ENCODE measurements at regions not wholly inside any gene's neighbourhood (a gene's known extent, or its start where the extent isn't known, plus 50 kb on each side); places are given as distances from the start of the nearest gene placed in this dataset.

DNA sequence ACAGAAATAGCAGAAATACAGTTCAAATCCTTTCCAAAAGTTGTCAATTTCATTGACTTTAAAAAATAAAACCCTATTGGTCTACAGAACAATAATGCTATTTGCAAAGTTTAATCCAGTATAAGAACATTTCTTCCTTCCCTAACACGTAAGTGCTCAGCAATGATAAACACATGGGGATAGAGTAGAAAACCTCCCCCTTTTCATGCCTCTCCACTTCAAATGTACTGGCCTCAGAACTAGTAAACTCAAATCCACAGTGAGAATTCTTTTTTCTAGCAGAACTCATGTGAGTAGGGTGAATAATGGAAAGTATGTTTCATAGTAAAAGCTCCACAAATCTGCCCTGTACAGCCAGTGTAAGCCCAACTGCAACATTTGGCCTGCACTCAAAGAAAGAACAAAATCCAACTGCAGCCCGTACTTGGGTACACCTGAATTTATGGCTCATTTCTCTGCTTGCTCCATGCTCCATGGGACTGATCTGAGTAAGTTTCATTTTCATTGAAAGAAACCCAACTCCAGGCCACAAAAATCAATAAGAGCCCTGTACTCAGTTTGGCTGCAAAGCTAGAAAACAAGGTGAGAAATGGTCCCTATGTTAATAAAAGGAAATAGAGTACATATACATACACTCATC is 115.0 kb upstream of the RMDN2 start:
- DNase-seq, result no peak

GRCh38 chr2:37812414-37812813 is 112.7 kb upstream of the RMDN2 start:
- DNase-seq, result no peak

DNA sequence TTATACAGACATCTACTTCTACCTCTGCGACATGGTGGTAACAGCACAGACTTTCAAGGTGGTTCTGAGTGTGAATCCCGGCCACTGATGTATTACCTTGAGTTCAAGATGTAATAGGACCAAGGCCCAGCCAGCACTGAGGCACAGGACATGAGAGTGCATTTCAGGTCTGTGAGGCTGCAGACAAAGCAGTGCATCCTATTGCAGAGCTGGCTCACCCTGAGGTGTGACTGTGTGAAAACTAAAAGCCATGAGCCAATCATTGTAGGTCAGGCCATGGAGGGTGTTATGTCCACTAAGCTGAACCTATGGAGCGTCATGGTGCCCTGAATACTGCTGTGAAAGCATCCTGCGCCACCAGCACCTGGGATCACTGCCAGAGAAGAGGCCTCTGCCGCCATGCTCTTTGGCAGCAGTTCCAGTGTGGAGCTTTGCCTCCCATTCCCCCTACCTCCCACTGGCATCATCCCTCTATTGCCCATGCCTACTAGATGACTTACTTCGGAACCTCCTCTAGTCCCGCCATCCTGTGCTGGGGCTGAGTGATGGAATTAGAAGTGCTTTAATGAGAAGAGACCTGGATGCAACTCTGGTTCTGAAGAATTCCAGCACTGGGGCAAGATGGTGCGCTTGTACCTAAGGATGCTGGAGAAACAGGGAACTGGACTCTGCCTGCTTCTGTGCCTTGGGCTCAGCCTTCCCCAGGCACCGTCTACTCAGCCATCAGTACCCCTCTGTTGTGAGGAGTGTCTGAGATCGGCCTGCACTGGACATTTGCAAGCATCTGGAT is 112.0 kb upstream of the RMDN2 start:
- no peak for DNase-seq

DNA sequence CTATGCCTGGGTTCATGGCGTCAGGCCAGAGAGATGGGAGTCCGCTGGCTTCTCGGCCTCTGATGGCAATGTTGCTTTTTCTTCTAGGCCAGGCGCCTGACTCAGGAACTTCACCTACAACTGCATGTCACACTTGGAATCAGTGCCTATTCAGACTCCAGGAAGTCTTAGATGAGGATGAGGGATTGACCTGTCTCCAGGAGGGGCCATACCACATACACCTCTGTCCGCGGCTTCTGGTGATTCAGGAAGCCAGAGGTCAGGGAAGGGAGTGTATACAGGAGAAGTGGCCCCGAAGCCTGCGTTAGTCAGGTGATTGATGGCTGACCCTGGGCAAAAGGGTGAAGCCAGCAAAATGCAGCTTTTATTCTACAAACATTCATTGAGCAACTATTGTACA is 109.1 kb upstream of the RMDN2 start:
- DNase-seq, result no peak

GRCh38 chr2:37816686-37817085 is 108.4 kb upstream of the RMDN2 start:
- DNase-seq, result no peak

DNA sequence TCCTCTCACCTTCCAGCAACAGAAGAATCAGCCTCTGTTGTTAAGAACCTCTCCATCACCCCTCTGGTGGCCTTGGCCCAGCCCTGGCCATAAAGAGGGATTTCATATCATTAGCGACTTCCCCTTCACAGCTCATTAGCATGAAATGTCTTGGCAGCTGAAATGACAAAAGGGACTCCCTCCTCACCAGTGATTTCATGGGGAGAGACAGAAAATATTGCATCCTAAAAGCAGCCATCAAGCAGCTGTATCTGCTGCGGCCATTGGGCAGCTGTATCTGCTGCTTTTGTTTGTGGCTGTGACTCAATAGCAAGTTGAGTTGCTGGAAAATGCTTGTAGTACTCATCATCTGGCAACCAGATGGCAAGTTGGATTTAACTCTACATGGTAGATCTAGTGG is 105.9 kb upstream of the RMDN2 start:
- no peak for DNase-seq

- no peak for DNase-seq
Observed at GRCh38 chr2:37820471-37820986, 104.6 kb upstream of the RMDN2 start.

- DNase-seq, result no peak
Observed at GRCh38 chr2:37825586-37825985, 99.5 kb upstream of the RMDN2 start.

DNA sequence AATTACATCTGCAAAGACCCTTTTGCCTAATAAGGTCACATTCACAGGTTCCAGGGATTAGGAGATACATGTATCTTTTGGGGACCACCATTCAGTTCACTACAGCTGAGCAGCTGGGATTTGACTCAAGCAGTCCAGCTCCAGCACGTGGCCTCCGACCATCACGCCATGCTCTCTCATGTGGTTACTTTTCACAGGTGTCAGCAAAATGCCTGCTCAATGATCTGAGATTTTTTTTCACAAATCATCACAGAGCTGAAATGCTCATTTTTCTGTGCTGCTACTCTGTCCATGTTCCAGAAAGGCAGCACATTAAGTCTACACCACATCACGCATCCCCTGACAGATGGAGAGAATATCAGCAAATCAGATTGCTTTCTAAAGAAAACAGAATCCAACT is 98.5 kb upstream of the RMDN2 start:
- DNase-seq, result no peak

GRCh38 chr2:37827455-37827854 is 97.6 kb upstream of the RMDN2 start:
- no peak for DNase-seq

GRCh38 chr2:37827911-37828511 is 97.1 kb upstream of the RMDN2 start:
- DNase-seq, result no peak

DNA sequence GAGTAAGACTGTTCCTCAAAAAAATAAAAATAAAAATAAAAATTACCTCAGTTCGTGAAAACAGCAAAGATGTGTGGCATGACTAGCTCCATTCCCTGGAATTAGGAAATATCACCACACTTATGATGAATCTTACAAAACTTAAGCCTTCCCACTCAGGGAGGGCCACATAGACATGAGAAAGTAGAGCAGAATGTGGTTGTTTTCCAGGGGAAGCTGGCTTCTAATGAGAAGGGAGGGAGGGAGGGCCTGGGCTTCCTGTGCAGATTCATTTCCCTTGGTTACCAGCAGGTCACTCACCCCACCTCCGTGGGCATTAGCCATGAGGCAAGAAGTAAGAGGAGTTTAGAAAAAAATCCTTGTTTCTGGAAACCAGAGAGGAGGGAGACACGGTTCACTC is 95.9 kb upstream of the RMDN2 start:
- DNase-seq, result no peak

DNA sequence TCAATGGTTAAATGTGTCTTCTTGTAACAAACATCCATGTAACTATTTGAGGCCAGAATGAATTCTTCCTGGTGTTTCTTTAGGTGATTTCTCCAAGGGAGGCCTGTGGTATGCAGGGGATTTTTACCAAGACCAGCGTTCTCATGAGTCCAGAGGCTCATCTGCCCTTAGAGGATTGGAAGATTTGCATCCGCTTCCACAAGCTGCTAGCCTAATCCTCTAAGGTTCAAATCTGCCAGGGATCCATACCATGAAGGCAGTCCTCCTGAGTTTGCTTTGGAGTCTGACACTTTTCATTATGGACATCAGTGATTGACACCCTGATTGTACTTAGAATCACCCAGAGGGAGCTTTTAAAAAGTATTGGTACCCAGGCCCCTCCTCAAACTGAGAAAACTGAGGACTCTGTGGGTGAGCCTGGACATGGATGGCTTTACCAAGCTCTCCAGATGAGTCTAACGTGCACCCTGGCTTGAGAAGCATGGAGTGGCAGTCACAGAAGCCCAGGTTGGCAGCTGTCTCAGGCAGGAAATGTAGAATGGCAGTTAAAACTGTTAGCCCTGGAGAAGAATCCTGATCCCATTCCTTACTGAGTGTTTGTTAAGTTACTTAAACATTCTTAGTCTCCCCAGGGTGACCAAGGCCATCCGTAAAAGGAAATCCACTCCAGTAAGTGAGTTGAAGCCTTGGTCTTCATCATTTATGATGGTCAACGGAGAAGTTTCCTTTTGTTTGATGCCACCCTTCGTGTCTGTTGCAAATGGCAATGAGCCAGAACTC is 95.3 kb upstream of the RMDN2 start:
- DNase-seq, result no peak

- DNase-seq, result no peak
Observed at GRCh38 chr2:37830636-37831035, 94.5 kb upstream of the RMDN2 start.

GRCh38 chr2:37831081-37831780 is 93.9 kb upstream of the RMDN2 start:
- no peak for DNase-seq

DNA sequence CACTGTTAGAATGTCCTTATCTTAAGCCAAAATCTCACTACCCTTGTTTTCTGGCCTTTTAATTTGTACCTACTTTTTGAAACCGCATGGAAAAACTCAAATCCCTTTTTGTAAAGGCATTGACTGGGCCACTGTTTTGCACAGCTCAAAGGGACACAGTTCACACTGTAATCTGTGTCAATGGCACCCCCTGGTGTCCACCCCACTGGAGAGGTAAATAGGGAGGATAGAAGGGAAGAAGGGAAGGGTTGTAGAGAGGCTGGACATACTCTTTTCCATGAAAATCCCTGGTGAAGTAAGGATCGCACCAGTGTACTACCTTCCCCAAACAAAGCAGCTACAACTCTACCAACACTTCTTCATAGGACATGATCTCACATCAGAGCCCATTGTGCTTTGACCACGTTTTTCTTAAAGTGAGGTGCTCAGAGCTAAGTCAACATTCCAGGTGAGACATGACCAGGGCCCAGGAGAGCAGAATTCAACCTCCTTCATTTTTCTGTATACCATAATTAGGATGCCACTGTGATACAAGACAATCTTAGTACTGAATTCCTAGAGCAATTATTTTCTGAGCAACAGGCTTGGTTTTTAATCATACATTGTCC is 92.4 kb upstream of the RMDN2 start:
- DNase-seq, result peak; percentile 81

DNA sequence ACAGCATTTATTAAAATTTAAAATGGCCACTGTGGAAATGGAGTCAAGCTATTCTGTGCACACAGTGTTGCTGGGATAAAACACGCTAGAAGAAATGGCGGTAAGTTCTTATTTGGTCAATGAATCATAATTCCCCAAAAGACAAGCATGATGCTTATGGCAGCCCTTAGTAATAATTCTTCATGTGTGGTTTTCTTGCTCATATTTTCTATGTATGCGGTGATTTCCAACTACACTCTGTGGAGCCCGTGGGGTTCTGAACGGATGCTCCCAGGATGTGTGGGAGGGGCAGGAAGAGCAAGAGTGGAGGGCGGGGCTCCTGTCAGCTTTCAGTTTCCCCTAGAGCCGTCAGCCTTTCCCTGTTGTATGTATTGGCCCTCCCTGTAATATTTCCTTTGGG is 91.7 kb upstream of the RMDN2 start:
- no peak for DNase-seq

DNA sequence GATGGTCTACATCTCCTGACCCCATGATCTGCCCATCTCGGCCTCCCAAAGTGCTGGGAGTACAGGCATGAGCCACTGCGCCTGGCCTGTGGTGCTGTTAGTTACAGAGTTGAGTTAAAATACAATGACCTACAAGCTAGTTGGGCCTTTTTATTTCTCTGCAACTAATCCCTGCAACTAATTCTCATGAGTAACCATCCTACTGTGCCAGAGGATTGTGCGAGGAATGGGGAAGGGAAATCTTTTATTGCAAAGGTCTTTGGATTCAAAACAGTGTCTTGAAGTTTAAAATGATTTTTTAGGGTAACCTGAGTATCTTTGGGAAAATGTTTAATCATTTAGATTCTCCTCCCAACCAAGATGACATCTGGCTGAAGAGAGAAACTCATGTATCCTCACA is 88.8 kb upstream of the RMDN2 start:
- no peak for DNase-seq

- DNase-seq, result no peak
Observed at GRCh38 chr2:37836711-37837110, 88.4 kb upstream of the RMDN2 start.

DNA sequence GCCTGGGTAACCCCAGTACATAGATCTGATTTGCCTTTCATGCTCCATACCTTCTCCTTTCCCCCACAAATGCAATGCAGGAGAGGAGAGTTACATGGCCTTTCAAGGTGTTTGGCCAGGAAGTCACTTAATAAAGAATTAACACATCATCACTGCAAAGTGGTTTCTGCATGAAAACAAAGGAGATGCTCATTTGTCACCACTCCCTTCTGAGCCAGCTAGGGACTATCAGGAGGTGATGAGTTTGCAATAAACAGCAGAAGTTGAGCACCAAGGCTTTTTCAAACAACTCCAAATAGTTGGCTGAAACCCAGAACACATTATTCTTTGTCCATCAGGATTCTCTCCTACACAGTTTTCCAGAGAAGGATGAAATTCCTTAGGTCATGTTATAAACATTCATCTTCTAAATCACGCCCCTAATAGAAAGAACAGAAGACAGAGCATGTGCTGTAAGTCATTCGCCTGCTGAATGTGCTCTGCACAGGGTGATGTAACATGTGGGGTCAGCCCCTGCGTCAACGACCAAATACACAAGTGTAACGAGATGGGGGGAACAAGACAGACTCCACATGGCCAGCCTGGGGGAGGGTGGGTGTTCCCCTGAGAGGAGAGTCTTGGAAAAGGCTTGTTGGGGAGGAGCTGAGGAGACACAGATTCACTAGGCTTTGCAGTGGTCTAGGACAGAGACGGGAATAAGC is 87.3 kb upstream of the RMDN2 start:
- no peak for DNase-seq

DNA sequence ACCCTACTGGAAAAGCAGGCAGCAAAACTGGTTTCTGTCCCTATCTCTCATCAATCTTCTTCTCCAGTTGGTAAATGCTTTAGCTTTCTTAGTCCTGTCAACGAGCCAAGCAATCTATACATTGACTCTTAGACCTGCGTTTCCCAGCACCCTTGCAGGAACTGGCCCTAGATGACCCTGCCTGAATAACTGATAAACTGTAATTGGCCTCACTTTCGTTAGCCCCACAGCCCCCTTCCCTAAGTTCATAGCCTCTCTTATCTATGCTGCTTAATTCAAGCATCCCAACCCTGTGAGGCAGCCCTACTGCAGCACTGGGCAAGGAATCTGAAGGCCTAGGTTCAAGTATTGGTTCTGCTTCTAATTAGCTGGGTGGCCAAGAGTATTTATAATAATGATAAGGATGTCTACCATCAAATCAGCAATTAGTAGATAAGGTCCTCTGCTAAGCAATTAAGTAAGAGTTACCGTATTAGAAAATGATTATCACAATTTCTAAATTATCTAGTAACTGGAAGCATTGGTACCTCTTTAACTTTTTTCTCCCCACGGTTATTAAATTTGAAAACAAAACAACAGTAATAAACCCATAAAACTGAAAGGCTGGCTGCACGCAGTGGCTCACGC is 86.4 kb upstream of the RMDN2 start:
- DNase-seq, result no peak
